ENCODE measurements at regions not wholly inside any gene's neighbourhood (a gene's known extent, or its start where the extent isn't known, plus 50 kb on each side); places are given as distances from the start of the nearest gene placed in this dataset.

DNA sequence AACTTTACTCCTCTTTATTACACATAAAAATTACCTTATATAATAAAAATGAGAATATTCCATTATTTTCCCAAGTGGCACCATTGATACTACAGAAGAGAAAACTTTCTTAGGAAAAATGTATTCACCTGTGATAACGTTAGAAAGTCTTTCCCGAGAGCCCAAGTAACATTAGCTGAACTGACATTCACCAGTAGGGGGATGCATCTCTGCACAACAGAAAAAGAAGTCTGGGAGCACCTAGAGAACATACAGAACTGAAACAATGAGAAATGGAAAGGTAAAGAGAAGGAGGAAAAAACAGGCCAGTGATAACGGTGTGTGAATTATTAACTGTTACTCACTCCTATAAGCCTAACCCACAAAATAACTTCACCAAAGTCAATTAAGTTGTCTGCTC, 423.3 kb downstream of the CENPC start:
- TF ChIP-seq, protein P1, sequence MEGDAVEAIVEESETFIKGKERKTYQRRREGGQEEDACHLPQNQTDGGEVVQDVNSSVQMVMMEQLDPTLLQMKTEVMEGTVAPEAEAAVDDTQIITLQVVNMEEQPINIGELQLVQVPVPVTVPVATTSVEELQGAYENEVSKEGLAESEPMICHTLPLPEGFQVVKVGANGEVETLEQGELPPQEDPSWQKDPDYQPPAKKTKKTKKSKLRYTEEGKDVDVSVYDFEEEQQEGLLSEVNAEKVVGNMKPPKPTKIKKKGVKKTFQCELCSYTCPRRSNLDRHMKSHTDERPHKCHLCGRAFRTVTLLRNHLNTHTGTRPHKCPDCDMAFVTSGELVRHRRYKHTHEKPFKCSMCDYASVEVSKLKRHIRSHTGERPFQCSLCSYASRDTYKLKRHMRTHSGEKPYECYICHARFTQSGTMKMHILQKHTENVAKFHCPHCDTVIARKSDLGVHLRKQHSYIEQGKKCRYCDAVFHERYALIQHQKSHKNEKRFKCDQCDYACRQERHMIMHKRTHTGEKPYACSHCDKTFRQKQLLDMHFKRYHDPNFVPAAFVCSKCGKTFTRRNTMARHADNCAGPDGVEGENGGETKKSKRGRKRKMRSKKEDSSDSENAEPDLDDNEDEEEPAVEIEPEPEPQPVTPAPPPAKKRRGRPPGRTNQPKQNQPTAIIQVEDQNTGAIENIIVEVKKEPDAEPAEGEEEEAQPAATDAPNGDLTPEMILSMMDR (IDR thresholded peaks at IDR 0.05; ENCODE audit: low read length): peak; percentile 37
- TF ChIP-seq EZH2 (optimal IDR thresholded peaks at IDR 0.05; ENCODE audit: low read depth, low read length) (no peak), EZH2phosphoT487 (IDR thresholded peaks at IDR 0.05; ENCODE audit: low read length) (no peak)

Data from MM.1S (cell line).